Activated naive CD4-positive, alpha-beta T cell treated with anti-CD3 and anti-CD28 coated beads, Interleukin-2, amount 10 ng/mL, durations not matched to agents 7 days and 5 days (primary cell): ENCODE measurements at regions not wholly inside any gene's neighbourhood (a gene's known extent, or its start where the extent isn't known, plus 50 kb on each side); places are given as distances from the start of the nearest gene placed in this dataset.

Experiments used
- CTCF ChIA-PET: fragments of 350-600 bp; sonication (Branson Sonifier 250); formaldehyde crosslinking; loops from one replicate; lab custom pipeline; 2021; ENCODE audit warnings: antibody characterized with exemption; lab: Charles Lee
- DNase-seq: peaks from one replicate; pipeline ENCODE4 v3.0.0-alpha.2; 2020
- H3K27ac Mint-ChIP-seq: one replicate; pipeline ENCODE4 v1.8.0; 2021; ENCODE audit warnings: mild to moderate bottlenecking, moderate library complexity, mixed read lengths
- H3K27me3 Mint-ChIP-seq: one replicate; pipeline ENCODE4 v1.8.0; 2021; ENCODE audit warnings: mild to moderate bottlenecking, mixed read lengths
- H3K36me3 Mint-ChIP-seq: one replicate; pipeline ENCODE4 v1.8.0; 2021; ENCODE audit warnings: mixed read lengths
- H3K4me1 Mint-ChIP-seq: one replicate; pipeline ENCODE4 v1.8.0; 2021; ENCODE audit warnings: mixed read lengths
- H3K4me3 Mint-ChIP-seq: one replicate; pipeline ENCODE4 v1.8.0; 2021; ENCODE audit warnings: mild to moderate bottlenecking, moderate library complexity, mixed read lengths
- H3K9me3 Mint-ChIP-seq: one replicate; pipeline ENCODE4 v1.8.0; 2021; ENCODE audit warnings: mixed read lengths

DNA sequence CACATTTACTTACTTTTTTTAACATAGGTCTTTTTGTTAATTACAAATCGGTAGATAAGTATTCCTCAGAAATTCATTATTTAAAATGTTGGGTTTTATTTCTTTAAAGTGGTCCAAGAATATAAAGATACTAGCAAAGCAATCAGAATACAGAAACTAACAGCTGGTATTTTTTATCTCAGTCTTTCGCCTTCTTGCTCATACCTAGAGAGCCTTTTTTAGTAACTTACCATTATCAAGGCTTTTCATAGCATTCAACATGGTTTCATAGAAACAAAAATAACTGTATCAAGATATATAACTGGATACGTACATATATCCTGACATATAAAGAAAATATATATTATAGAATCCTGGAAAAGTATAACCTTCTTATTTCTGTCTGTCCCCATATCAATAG lies 227.8 kb upstream of the MIR17HG start:
- CTCF ChIA-PET, result no interaction called here

DNA sequence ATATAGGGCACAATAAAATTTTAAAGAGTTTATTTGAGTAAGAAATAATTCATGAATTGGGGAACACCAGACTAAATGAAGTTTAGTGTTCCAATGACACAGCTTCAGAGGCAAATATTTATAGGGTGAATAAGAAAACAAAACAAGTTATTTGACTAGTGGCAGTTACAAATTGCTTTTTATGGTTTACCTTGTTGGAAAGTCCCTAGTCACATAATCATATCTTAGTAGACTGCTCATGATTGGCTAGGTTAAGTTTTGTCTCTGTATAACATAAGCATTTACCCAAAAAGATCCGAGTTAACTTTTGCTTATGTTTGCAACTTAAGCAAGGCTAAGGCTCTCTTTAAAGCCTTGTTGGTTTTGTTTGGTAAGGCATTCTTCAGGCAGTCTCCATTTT lies 224.7 kb upstream of the MIR17HG start:
- no peaks in the 10 kb centered on the region for H3K4me1 Mint-ChIP-seq
- DNase-seq, result no peak
- H3K9me3 Mint-ChIP-seq, result no peaks in the 10 kb centered on the region
- H3K4me3 Mint-ChIP-seq, result no peak overlapping the region
- no peak overlapping the region for H3K27ac Mint-ChIP-seq
- no peaks in the 10 kb centered on the region for H3K27me3 Mint-ChIP-seq
- CTCF ChIA-PET, result no interaction called here
- no peaks in the 10 kb centered on the region for H3K36me3 Mint-ChIP-seq

More for the DNA sequence above, 227.8 kb upstream of the MIR17HG start:
- Mint-ChIP-seq H3K9me3 (no peaks in the 10 kb centered on the region), H3K27me3 (no peaks in the 10 kb centered on the region), H3K36me3 (no peaks in the 10 kb centered on the region), H3K4me1 (no peaks in the 10 kb centered on the region), H3K4me3 (no peak overlapping the region), H3K27ac (no peak overlapping the region)
- DNase-seq, result no peak

DNA sequence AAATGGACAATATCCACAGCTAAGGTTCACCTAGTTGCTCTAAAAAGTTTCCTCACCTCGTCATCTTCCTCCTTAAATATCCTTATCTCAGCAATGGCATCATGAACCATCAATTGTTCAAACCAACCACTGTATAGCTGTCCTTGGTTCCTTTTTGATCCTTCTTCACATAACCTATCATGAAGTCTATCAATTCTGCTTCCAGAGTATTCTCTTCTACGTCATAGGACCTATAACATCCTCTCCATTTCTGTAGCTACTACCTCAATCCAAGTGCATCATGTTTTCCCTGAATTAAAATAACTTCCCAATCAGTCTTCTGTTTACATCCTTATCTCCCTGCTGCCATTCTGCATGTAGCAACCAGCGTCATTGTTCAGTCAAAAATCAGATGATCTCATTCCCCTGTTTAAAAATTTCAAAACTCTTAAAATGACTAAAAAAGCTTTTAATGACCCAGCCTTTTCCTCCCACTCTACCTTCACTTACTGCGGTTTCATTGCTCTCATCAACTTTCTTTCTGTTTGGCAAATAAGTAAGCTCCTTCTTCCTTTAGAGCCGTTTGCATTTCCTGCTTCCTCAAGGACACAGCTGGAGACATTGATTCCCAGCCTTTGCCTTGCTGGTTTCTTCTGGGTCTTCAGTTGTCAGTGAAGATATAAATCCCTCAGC lies 223.9 kb upstream of the MIR17HG start:
- no peak for DNase-seq
- Mint-ChIP-seq H3K27me3 (no peaks in the 10 kb centered on the region), H3K4me1 (no peaks in the 10 kb centered on the region), H3K4me3 (no peak overlapping the region), H3K36me3 (no peaks in the 10 kb centered on the region), H3K9me3 (no peaks in the 10 kb centered on the region), H3K27ac (no peak overlapping the region)
- CTCF ChIA-PET, result no interaction called here

- no peak for DNase-seq
- no peaks in the 10 kb centered on the region for H3K36me3 Mint-ChIP-seq
- CTCF ChIA-PET, result no interaction called here
- no peak overlapping the region for H3K27ac Mint-ChIP-seq
- H3K4me1 Mint-ChIP-seq, result no peaks in the 10 kb centered on the region
- H3K4me3 Mint-ChIP-seq, result no peak overlapping the region
- no peaks in the 10 kb centered on the region for H3K9me3 Mint-ChIP-seq
- no peaks in the 10 kb centered on the region for H3K27me3 Mint-ChIP-seq
These were observed 220.7 kb upstream of the MIR17HG start for GRCh38 chr13:91126806-91127205.

DNA sequence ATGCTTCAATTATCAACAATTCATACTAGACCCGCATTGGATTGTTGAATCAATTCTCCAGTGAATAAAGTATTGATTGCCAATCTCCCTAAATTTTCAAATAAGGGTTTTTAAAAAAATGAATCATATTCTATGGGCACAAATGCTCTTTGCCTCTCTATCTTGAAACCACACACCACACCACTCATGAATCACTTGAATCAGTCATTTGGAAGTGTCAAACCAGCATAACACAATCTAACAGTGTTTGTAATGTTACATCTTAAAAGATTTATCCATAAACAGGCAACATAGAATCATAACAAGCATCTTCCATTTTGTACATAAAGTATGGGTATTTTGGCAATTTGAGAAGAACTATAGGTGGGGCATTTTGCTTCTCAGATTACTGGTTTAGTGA lies 219.5 kb upstream of the MIR17HG start:
- Mint-ChIP-seq H3K4me1 (no peaks in the 10 kb centered on the region), H3K4me3 (no peak overlapping the region), H3K9me3 (no peaks in the 10 kb centered on the region), H3K36me3 (no peaks in the 10 kb centered on the region), H3K27me3 (no peaks in the 10 kb centered on the region), H3K27ac (no peak overlapping the region)
- DNase-seq, result no peak
- CTCF ChIA-PET, result no interaction called here

DNA sequence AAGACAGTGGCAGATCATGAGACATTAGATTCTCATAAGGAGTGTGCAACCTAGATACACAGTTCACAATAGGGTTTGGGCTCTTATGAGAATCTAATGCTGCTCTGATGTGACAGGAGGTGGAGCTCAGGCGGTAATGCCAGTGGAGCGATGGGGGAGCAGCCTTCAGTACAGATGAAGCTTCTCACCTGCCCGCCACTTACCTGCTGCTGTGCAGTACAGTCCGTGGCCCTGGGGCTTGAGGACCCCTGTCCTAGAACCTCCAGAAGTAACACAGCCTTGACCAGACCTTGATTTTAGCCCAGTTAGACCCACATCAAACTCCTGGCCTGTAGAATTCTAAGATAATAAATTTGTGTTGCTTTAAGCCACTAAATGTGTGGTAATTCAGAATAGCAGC lies 215.1 kb upstream of the MIR17HG start:
- H3K4me3 Mint-ChIP-seq, result no peak overlapping the region
- no peaks in the 10 kb centered on the region for H3K36me3 Mint-ChIP-seq
- H3K9me3 Mint-ChIP-seq, result no peaks in the 10 kb centered on the region
- DNase-seq, result no peak
- no peaks in the 10 kb centered on the region for H3K27me3 Mint-ChIP-seq
- no peak overlapping the region for H3K27ac Mint-ChIP-seq
- no peaks in the 10 kb centered on the region for H3K4me1 Mint-ChIP-seq
- CTCF ChIA-PET, result interaction anchor here (0.9 kb wide), 1 partner anchor 273 kb away, joined by 3 read pairs; no protein-coding TSS in a partner anchor

DNA sequence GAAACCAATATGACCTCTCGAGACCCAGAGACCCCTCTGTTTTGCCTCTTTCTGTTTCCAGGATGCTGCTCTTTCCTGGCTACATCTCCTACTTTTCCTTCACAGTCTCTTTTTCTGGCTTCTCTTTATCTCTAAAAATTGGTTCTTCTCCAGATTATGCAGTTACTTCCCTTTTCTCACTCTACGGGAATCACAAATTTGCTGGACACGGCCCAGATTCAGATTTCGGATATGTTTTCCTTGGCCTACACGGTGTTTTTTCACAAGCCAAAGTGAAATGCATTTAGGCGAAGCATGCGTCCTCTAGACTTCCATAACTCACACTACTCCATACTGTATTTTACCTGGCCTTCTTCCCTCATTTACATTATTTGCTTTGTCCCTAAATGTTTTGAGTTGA lies 214.7 kb upstream of the MIR17HG start:
- no peak for DNase-seq
- no peaks in the 10 kb centered on the region for H3K27me3 Mint-ChIP-seq
- no peak overlapping the region for H3K27ac Mint-ChIP-seq
- no peaks in the 10 kb centered on the region for H3K36me3 Mint-ChIP-seq
- CTCF ChIA-PET, result interaction anchor here (0.9 kb wide), 1 partner anchor 273 kb away, joined by 3 read pairs; no protein-coding TSS in a partner anchor
- no peak overlapping the region for H3K4me3 Mint-ChIP-seq
- H3K9me3 Mint-ChIP-seq, result no peaks in the 10 kb centered on the region
- no peaks in the 10 kb centered on the region for H3K4me1 Mint-ChIP-seq

DNA sequence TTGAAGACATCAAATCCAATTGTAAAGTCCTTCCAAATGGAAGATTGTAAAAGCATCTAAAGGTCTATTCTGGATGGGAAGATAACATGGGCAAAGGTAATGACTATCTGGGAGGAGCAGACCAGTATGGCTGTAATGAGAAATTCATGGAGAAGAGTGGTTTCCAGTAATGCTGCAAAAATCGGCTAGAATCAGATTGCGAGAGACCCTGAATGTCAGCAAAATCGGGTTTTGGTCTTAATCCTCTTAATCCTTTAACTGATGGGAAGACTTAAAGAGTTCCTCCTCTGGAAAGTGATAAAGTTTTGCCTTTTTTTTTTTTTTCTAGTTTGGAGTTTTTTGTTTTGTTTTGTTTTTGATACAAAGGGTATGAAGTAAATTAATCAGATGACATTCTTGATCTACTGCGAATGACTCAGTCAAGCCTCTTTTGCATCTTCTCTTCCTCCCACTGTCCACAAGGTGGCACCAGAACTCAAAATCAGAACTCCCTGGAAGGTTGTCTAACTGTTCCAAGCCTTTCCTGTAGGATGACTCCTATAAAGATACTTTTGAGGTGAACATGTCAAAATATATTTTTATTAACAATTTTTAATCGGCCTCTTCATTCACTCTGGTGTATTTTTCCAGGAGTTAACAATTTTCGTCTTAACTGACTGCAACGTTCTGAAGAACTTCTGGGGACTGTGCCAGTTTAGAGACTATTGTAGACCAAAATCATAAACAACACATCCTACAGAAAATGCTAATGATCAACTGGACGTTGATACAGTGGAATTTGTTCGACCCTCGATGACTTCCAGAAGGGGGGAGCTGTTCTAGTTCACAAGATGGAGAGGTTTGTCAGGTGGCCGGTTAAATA lies 213.3 kb upstream of the MIR17HG start:
- H3K27me3 Mint-ChIP-seq, result no peaks in the 10 kb centered on the region
- peak; percentile 33 for DNase-seq
- no peaks in the 10 kb centered on the region for H3K36me3 Mint-ChIP-seq
- CTCF ChIA-PET, result interaction anchor here (0.6 to 1.8 kb wide), 4 partner anchors 9 to 114 kb away, joined by 3 read pairs; no protein-coding TSS in a partner anchor
- no peaks in the 10 kb centered on the region for H3K4me1 Mint-ChIP-seq
- H3K27ac Mint-ChIP-seq, result no peak overlapping the region
- H3K9me3 Mint-ChIP-seq, result no peaks in the 10 kb centered on the region
- no peak overlapping the region for H3K4me3 Mint-ChIP-seq

DNA sequence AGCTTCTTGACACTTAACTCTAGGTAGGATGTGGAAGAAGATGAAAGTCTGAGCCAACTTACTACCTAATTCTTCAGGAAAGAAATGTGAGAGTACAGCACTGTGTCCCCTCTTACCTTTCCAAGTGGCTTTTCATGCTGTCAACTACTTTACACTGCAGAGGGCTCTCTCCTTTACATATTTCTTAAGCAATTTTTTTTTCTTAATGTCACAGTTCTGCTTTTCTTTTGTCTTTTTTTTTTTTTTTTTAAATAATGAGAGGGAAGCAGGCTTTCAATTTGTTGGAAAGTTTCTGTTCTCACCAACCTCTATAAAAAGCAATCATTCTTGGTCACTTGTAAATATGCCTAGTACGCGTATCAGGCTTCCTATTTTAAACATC lies 212.7 kb upstream of the MIR17HG start:
- Mint-ChIP-seq H3K9me3 (no peaks in the 10 kb centered on the region), H3K27ac (no peak overlapping the region), H3K4me1 (no peaks in the 10 kb centered on the region), H3K27me3 (no peaks in the 10 kb centered on the region), H3K36me3 (no peaks in the 10 kb centered on the region), H3K4me3 (no peak overlapping the region)
- CTCF ChIA-PET, result interaction anchor here (0.6 to 1.8 kb wide), 3 partner anchors 33 to 113 kb away, joined by 3 read pairs; no protein-coding TSS in a partner anchor
- no peak for DNase-seq

- CTCF ChIA-PET, result interaction anchor here (1.3 to 1.8 kb wide), 2 partner anchors 109 to 112 kb away, joined by 3 read pairs; no protein-coding TSS in a partner anchor
- Mint-ChIP-seq H3K9me3 (no peaks in the 10 kb centered on the region), H3K36me3 (no peaks in the 10 kb centered on the region), H3K27ac (no peak overlapping the region), H3K27me3 (no peaks in the 10 kb centered on the region), H3K4me1 (no peaks in the 10 kb centered on the region), H3K4me3 (no peak overlapping the region)
- DNase-seq, result no peak
These were observed 212.1 kb upstream of the MIR17HG start for GRCh38 chr13:91135376-91135775.

- no peaks in the 10 kb centered on the region for H3K36me3 Mint-ChIP-seq
- no peak for DNase-seq
- no peak overlapping the region for H3K27ac Mint-ChIP-seq
- no peak overlapping the region for H3K4me3 Mint-ChIP-seq
- no peaks in the 10 kb centered on the region for H3K9me3 Mint-ChIP-seq
- CTCF ChIA-PET, result interaction anchor here (1.3 to 1.8 kb wide), 2 partner anchors 109 to 112 kb away, joined by 3 read pairs; no protein-coding TSS in a partner anchor
- H3K27me3 Mint-ChIP-seq, result no peaks in the 10 kb centered on the region
- no peaks in the 10 kb centered on the region for H3K4me1 Mint-ChIP-seq
These were observed 211.5 kb upstream of the MIR17HG start for GRCh38 chr13:91135968-91136367.

GRCh38 chr13:91136806-91137205 lies 210.7 kb upstream of the MIR17HG start:
- Mint-ChIP-seq H3K27me3 (no peaks in the 10 kb centered on the region), H3K4me1 (no peaks in the 10 kb centered on the region), H3K36me3 (no peaks in the 10 kb centered on the region), H3K9me3 (no peaks in the 10 kb centered on the region), H3K27ac (no peak overlapping the region), H3K4me3 (no peak overlapping the region)
- CTCF ChIA-PET, result no interaction called here
- no peak for DNase-seq

DNA sequence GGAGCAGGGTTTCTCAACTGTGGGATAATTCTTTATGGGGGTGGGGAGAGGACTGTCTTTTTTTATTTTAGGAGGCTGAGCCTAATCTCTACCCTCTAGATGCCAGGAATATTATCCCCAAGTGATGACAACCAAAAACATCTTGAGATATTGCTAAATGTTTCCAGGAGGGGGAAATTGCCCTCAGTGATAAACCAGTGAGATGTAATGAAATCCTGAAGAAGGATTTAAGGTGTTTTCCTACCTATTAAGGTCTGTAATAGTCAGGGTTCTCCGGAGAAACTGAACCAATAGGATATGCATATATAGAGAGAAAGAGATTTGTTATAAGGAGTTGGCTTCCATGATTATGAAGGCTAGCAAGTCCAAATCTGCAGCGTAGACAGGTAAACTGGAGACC lies 208.3 kb upstream of the MIR17HG start:
- Mint-ChIP-seq H3K4me1 (no peaks in the 10 kb centered on the region), H3K27me3 (no peaks in the 10 kb centered on the region), H3K4me3 (no peak overlapping the region), H3K36me3 (no peaks in the 10 kb centered on the region), H3K9me3 (no peaks in the 10 kb centered on the region), H3K27ac (no peak overlapping the region)
- CTCF ChIA-PET, result no interaction called here
- DNase-seq, result no peak

DNA sequence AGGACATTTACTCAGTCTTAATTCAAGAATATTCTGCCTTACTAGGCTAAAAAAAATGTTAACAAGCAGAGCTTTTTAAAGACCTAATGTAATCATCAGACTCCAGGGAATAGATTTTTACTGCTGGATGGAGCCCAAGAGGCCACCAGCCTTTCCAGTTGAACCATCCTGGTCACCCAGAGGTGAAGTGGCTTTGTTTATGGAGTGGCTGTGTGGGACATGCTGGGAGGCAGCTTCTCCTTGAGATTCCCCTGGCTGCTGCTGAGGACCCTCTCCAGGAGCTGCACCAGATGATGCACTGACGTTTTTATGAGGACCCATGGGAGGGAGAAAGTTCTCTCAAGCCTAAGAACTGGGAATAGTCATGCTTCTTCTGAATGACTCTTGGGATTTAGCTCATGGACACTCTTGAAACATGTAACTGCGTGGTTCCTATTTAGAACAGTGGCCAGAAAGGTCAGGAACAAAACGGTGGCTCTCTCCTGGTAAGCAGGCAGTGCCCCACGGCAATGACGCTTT lies 205.9 kb upstream of the MIR17HG start:
- Mint-ChIP-seq H3K36me3 (no peaks in the 10 kb centered on the region), H3K4me1 (no peaks in the 10 kb centered on the region), H3K27me3 (no peaks in the 10 kb centered on the region), H3K27ac (no peak overlapping the region), H3K4me3 (no peak overlapping the region), H3K9me3 (no peaks in the 10 kb centered on the region)
- no peak for DNase-seq
- CTCF ChIA-PET, result no interaction called here
